ENCODE measurements at regions not wholly inside any gene's neighbourhood (a gene's known extent, or its start where the extent isn't known, plus 50 kb on each side); places are given as distances from the start of the nearest gene placed in this dataset.

DNA sequence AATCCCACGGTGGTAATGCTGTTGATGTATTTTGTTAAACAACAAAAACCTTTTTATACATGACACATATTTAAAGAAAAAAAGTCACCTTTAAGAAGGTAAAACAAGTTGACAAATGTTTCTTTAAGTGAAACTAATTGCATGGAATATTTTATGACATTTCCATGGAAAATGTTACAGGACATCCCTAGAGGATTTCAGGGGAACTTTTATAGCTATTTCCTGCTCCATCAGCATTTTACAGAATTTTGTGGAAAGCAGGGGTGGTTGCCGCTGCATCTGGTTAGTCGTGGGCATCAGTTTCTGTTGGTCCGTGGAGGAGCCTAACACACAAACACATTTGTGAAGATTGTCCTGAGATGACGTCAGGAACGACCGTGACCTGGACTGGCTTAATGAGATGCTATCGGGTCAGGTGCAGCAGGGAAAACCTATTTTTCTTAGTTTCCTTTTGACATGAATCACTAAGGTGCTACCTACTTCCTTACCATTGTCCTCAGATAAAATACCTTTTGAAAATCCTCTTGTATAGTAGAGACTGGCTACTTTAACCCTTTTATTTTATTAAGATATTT, 305.1 kb downstream of the MAP2K6 start:
- no peak overlapping the region for H3K27ac ChIP-seq (ENCODE audit: low read depth, low read length)
- no peak overlapping the region for H3K9ac ChIP-seq (ENCODE audit: low read depth, low read length)
- no peaks in the 10 kb centered on the region for H3K27me3 ChIP-seq (ENCODE audit: control insufficient read depth, insufficient read depth, low read length)
- H3K4me3 ChIP-seq (ENCODE audit: low read depth, low read length), result no peak overlapping the region
- H3K9me3 ChIP-seq (ENCODE audit: control insufficient read depth, insufficient read depth, low read length), result no peaks in the 10 kb centered on the region
- peaks cover 5% of the 10 kb centered on the region; the same call in 1 of the 2 replicates for H3K4me1 ChIP-seq (ENCODE audit: control insufficient read depth, insufficient read depth, low read length)
- no peaks in the 10 kb centered on the region for H3K36me3 ChIP-seq (ENCODE audit: control insufficient read depth, insufficient read depth, low read length)

DNA sequence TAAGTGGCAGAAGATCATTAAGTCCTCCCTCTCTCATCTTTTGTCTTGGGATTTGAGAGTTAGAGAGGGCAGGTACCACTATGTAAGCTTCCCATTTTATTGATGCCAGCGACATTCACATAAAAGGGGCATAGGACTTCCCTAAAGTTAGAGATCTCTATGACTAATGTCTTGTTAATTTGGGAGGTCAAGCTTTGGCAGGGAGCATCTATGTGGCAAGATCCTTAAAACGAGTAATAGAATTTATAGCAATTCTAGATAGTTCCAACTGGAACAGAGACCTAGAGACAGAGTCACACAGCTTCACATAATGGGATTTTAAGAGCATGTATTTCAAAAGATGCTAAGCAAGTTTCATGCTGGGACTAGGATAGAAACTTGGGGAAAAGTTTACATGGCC, 308.0 kb downstream of the MAP2K6 start:
- Histone ChIP-seq H3K4me3 (ENCODE audit: low read depth, low read length) (no peak overlapping the region), H3K9me3 (ENCODE audit: control insufficient read depth, insufficient read depth, low read length) (no peaks in the 10 kb centered on the region), H3K36me3 (ENCODE audit: control insufficient read depth, insufficient read depth, low read length) (no peaks in the 10 kb centered on the region)

DNA sequence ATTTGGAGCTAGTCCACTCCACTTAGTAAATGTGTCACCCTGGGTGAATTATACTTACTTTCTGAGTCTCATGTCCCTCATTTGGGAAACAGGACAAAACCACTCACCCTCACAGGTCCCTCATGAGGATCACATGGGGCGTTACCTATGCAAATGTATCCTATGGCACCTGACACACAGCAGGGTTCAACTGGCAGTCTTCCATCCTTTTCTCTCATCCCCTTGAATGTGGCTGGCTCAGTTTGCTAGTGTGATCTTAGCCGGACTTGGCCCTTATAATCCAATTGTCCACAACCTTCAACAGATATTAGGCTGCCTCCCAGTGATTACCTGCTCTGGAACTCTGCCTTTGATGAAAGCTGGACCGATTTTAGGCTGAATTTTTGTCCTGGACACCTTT, 308.8 kb downstream of the MAP2K6 start:
- Histone ChIP-seq H3K36me3 (ENCODE audit: control insufficient read depth, insufficient read depth, low read length) (no peaks in the 10 kb centered on the region), H3K4me3 (ENCODE audit: low read depth, low read length) (no peak overlapping the region)

More for the DNA sequence above, 308.0 kb downstream of the MAP2K6 start:
- Histone ChIP-seq H3K27me3 (ENCODE audit: control insufficient read depth, insufficient read depth, low read length) (no peaks in the 10 kb centered on the region), H3K4me1 (ENCODE audit: control insufficient read depth, insufficient read depth, low read length) (peaks cover 5% of the 10 kb centered on the region; the same call in 1 of the 2 replicates), H3K9ac (ENCODE audit: low read depth, low read length) (no peak overlapping the region), H3K27ac (ENCODE audit: low read depth, low read length) (no peak overlapping the region)

DNA sequence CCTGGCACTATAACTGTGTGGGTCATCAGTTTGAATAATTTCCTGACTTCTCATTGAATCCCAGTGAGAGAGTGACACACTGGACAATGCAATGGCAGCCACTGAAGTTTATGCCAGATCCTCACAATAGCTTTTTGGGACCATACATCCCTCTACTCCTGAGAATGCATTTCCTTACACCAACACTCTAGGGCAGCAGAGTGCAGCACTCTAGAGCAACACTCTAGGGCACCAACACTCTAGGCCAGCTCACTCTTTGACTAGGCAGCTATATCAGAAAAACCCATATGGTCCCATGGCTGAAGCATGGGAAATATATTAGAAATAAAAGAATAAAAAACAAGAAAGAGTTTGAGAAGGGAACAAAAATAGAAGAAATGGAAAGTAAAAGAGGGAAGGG, 309.2 kb downstream of the MAP2K6 start:
- no peak overlapping the region for H3K27ac ChIP-seq (ENCODE audit: low read depth, low read length)
- no peak overlapping the region for H3K4me3 ChIP-seq (ENCODE audit: low read depth, low read length)
- peaks cover 5% of the 10 kb centered on the region; the same call in 1 of the 2 replicates for H3K4me1 ChIP-seq (ENCODE audit: control insufficient read depth, insufficient read depth, low read length)
- no peaks in the 10 kb centered on the region for H3K27me3 ChIP-seq (ENCODE audit: control insufficient read depth, insufficient read depth, low read length)
- no peaks in the 10 kb centered on the region for H3K36me3 ChIP-seq (ENCODE audit: control insufficient read depth, insufficient read depth, low read length)
- no peak overlapping the region for H3K9ac ChIP-seq (ENCODE audit: low read depth, low read length)
- H3K9me3 ChIP-seq (ENCODE audit: control insufficient read depth, insufficient read depth, low read length), result no peaks in the 10 kb centered on the region

More for the DNA sequence above, 308.8 kb downstream of the MAP2K6 start:
- no peak overlapping the region for H3K27ac ChIP-seq (ENCODE audit: low read depth, low read length)
- no peak overlapping the region for H3K9ac ChIP-seq (ENCODE audit: low read depth, low read length)
- H3K9me3 ChIP-seq (ENCODE audit: control insufficient read depth, insufficient read depth, low read length), result no peaks in the 10 kb centered on the region
- no peaks in the 10 kb centered on the region for H3K27me3 ChIP-seq (ENCODE audit: control insufficient read depth, insufficient read depth, low read length)
- H3K4me1 ChIP-seq (ENCODE audit: control insufficient read depth, insufficient read depth, low read length), result peaks cover 5% of the 10 kb centered on the region; the same call in 1 of the 2 replicates

DNA sequence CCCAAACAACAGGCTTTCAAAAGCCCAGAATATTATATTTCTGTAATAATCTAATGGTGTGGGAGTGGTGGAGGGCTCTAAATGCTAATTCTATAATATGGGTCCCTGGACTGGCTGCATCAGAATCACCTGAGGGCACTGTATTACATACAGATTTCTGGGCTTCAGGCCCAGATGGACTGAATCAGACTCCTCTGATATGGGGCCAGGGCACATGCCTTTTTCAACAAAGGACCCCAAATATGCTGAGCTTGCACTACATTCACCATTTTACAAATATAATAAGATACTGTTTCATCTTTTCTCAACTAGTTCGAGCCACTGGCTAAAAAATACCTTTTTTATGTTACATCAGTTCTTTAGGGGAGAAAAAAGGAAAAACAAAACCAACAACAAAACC, 309.7 kb downstream of the MAP2K6 start:
- H3K27ac ChIP-seq (ENCODE audit: low read depth, low read length), result no peak overlapping the region
- H3K9me3 ChIP-seq (ENCODE audit: control insufficient read depth, insufficient read depth, low read length), result no peaks in the 10 kb centered on the region
- H3K27me3 ChIP-seq (ENCODE audit: control insufficient read depth, insufficient read depth, low read length), result no peaks in the 10 kb centered on the region
- no peak overlapping the region for H3K9ac ChIP-seq (ENCODE audit: low read depth, low read length)
- peaks cover 5% of the 10 kb centered on the region; the same call in 1 of the 2 replicates for H3K4me1 ChIP-seq (ENCODE audit: control insufficient read depth, insufficient read depth, low read length)
- H3K36me3 ChIP-seq (ENCODE audit: control insufficient read depth, insufficient read depth, low read length), result no peaks in the 10 kb centered on the region
- no peak overlapping the region for H3K4me3 ChIP-seq (ENCODE audit: low read depth, low read length)

DNA sequence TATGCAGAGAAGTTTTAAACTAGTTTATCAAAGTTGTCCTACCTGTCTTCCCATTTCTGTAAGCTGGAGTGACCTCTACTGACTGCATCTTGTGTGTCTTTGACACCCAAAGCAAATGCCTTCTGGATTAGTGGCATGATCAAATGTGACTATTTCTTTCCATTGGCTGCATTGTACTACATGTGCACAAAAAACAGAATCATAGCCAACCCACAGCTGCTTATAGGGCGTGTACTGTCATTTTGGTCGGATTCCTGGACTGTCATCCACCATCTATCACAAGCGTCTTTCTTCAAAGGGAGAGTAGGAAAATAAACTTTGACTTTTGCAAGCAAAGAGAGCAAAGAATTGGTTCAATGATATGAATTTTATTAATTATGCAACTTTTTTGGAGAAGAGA, 310.6 kb downstream of the MAP2K6 start:
- no peaks in the 10 kb centered on the region for H3K36me3 ChIP-seq (ENCODE audit: control insufficient read depth, insufficient read depth, low read length)
- no peaks in the 10 kb centered on the region for H3K27me3 ChIP-seq (ENCODE audit: control insufficient read depth, insufficient read depth, low read length)
- H3K27ac ChIP-seq (ENCODE audit: low read depth, low read length), result no peak overlapping the region
- H3K9me3 ChIP-seq (ENCODE audit: control insufficient read depth, insufficient read depth, low read length), result no peaks in the 10 kb centered on the region
- no peak overlapping the region for H3K4me3 ChIP-seq (ENCODE audit: low read depth, low read length)
- no peak overlapping the region for H3K9ac ChIP-seq (ENCODE audit: low read depth, low read length)
- H3K4me1 ChIP-seq (ENCODE audit: control insufficient read depth, insufficient read depth, low read length), result peaks cover 5% of the 10 kb centered on the region; the same call in 1 of the 2 replicates

DNA sequence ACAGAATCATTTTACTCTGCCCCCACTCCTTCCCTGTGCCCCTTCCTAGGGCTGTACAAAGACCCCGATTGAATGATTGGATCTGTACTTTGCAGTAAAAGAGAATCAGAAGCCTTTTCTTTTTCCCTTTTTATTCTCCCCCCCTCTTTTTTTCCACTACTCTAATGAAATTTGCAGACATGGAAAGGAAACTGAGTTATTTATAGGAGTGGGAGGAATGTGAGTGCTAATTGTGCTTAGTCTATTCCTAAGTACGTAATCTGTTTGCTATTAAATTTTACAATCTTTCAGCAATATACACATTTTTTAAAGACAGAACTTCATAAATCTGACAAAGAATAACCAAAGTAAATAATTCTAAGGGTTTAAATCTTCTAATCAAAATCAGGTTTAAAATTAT, 314.3 kb downstream of the MAP2K6 start:
- H3K4me3 ChIP-seq (ENCODE audit: low read depth, low read length), result no peak overlapping the region
- no peaks in the 10 kb centered on the region for H3K9me3 ChIP-seq (ENCODE audit: control insufficient read depth, insufficient read depth, low read length)
- no peaks in the 10 kb centered on the region for H3K4me1 ChIP-seq (ENCODE audit: control insufficient read depth, insufficient read depth, low read length)
- no peak overlapping the region for H3K27ac ChIP-seq (ENCODE audit: low read depth, low read length)
- no peaks in the 10 kb centered on the region for H3K27me3 ChIP-seq (ENCODE audit: control insufficient read depth, insufficient read depth, low read length)
- no peaks in the 10 kb centered on the region for H3K36me3 ChIP-seq (ENCODE audit: control insufficient read depth, insufficient read depth, low read length)
- H3K9ac ChIP-seq (ENCODE audit: low read depth, low read length), result no peak overlapping the region

DNA sequence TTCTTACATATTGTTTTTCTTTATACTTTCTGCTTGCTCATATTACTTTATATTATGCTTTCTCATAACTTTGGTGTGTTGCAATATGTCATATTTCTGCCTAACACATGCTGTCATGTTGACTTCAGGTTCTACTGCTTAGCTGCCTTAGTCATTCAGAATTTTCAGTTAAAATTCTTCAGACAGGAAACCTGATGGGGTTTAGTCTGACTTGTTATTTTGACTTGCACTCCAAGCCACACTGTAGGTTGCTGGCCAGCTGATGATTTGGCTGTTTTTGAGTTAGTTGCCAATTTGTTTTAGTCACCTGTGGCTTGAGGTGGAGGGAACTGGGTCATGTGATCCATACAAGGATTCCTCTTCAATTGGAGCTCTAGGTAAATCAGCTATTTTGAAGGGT, 315.4 kb downstream of the MAP2K6 start:
- Histone ChIP-seq H3K27ac (ENCODE audit: low read depth, low read length) (no peak overlapping the region), H3K27me3 (ENCODE audit: control insufficient read depth, insufficient read depth, low read length) (no peaks in the 10 kb centered on the region), H3K9ac (ENCODE audit: low read depth, low read length) (no peak overlapping the region), H3K36me3 (ENCODE audit: control insufficient read depth, insufficient read depth, low read length) (no peaks in the 10 kb centered on the region), H3K9me3 (ENCODE audit: control insufficient read depth, insufficient read depth, low read length) (no peaks in the 10 kb centered on the region), H3K4me1 (ENCODE audit: control insufficient read depth, insufficient read depth, low read length) (no peaks in the 10 kb centered on the region), H3K4me3 (ENCODE audit: low read depth, low read length) (no peak overlapping the region)

DNA sequence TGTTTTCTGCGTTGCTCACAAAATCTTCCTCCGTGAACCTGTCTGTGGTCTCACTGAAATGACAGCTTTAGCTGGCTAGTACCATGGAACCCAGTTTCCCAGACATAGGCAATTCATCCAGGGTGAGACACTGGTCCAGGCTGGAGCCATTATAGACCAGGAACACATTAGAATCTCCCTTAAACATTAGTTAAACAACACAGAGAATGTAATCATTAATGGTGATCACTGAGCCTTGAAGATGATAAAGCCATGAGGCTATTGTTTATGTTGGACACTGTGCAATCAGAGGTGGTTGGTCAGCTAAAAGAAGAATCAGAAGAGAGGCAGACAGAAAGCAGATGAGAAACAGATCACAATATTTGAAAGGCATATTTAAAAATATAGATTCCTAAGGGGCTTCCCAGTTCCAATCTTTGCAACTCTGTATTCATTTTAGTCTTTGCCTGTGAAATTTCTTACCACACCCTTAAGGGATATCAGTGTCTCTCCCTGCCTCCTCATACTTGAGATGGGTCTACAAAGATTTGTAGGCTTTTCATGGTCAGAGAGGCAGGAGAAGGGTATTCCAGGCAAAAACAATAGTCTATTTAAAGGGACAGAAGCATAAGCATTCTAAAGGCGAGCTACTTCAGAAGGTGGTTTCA, 317.9 kb downstream of the MAP2K6 start:
- Histone ChIP-seq H3K4me1 (ENCODE audit: control insufficient read depth, insufficient read depth, low read length) (no peaks in the 10 kb centered on the region), H3K27ac (ENCODE audit: low read depth, low read length) (no peak overlapping the region), H3K9ac (ENCODE audit: low read depth, low read length) (no peak overlapping the region), H3K27me3 (ENCODE audit: control insufficient read depth, insufficient read depth, low read length) (no peaks in the 10 kb centered on the region), H3K36me3 (ENCODE audit: control insufficient read depth, insufficient read depth, low read length) (no peaks in the 10 kb centered on the region), H3K4me3 (ENCODE audit: low read depth, low read length) (no peak overlapping the region), H3K9me3 (ENCODE audit: control insufficient read depth, insufficient read depth, low read length) (no peaks in the 10 kb centered on the region)

DNA sequence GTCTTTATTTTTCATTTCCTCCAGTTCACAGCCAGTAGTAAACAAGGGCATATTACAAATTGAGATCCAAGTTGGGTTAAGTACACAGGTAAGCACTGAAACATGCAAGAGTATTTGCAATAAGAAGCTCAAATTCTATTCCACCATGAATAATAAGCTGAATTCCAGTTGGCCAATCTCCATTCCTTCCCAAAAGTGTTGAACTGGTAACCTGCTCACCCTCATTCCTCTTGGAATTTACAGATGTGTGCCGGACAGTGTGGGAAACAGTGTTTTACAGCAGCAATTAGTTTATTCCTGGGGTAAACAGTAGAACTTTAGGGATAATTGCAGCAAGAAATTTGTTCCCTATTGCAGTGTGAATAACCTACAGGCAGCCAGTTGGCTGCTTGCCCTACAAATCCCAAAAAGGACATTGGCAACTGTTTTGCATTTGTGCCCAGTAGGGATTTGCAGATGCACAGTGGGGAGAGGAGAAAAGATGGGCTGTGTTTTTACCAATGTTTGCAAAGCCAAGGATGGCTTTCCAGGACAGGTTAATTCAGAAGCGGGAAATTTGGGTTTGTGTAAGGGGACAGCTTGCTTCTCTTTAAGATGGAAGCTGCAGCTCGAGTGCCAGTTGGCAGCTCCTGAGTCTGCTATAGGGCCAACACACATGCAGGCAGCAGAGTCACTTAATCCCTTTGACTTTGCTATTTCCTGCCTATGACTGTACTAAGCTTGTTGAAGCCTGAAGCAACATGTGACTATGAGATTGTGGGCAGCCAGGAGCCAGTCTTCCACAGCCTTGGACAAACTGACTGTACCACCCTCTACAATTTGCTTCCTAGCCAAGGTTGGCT, 318.9 kb downstream of the MAP2K6 start:
- H3K27ac ChIP-seq (ENCODE audit: low read depth, low read length), result no peak overlapping the region
- no peaks in the 10 kb centered on the region for H3K27me3 ChIP-seq (ENCODE audit: control insufficient read depth, insufficient read depth, low read length)
- H3K9me3 ChIP-seq (ENCODE audit: control insufficient read depth, insufficient read depth, low read length), result no peaks in the 10 kb centered on the region
- H3K4me3 ChIP-seq (ENCODE audit: low read depth, low read length), result no peak overlapping the region
- H3K4me1 ChIP-seq (ENCODE audit: control insufficient read depth, insufficient read depth, low read length), result no peaks in the 10 kb centered on the region
- H3K36me3 ChIP-seq (ENCODE audit: control insufficient read depth, insufficient read depth, low read length), result no peaks in the 10 kb centered on the region
- H3K9ac ChIP-seq (ENCODE audit: low read depth, low read length), result no peak overlapping the region

DNA sequence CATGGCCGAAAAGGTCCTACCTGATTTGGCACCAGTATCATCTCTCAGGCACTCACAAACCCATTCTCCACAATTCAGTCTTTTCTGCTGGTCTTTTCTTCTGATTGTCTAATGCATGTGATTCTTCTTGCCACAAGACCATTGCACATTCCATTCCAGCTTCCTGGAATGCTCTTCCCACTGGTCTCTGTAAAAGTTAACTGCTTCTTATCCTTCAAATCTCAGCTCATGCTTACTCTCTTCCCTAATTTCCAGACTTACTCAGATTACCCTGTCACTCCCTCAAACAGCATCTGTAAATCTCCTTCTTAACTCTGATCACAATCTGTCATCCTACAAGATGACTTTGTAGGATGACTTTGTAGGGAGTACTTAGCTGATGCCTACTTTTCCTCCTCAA, 320.2 kb downstream of the MAP2K6 start:
- Histone ChIP-seq H3K27me3 (ENCODE audit: control insufficient read depth, insufficient read depth, low read length) (no peaks in the 10 kb centered on the region), H3K4me1 (ENCODE audit: control insufficient read depth, insufficient read depth, low read length) (no peaks in the 10 kb centered on the region), H3K9me3 (ENCODE audit: control insufficient read depth, insufficient read depth, low read length) (no peaks in the 10 kb centered on the region), H3K9ac (ENCODE audit: low read depth, low read length) (no peak overlapping the region), H3K36me3 (ENCODE audit: control insufficient read depth, insufficient read depth, low read length) (no peaks in the 10 kb centered on the region), H3K27ac (ENCODE audit: low read depth, low read length) (no peak overlapping the region), H3K4me3 (ENCODE audit: low read depth, low read length) (no peak overlapping the region)
